Psoas muscle (tissue), 7 donors: ENCODE measurements at regions not wholly inside any gene's neighbourhood (a gene's known extent, or its start where the extent isn't known, plus 50 kb on each side); places are given as distances from the start of the nearest gene placed in this dataset.

ENCODE experiments used
- ATAC-seq, 4 donors: fragments of 200-7000 bp; cut with Tn5 transposase; one replicate each; pipeline ENCODE4 v1.9.1; 2020; ENCODE audit warnings: moderate library complexity in 3 of 4, mild to moderate bottlenecking in 2 of 4
- DNase-seq, 2 donors: peaks; one replicate each; pipeline ENCODE4 v3.0.0-alpha.2; 2020
- H3K27ac ChIP-seq: fragments of 200-600 bp; one replicate; pipeline ENCODE4 v1.8.0; 2022
- H3K27me3 ChIP-seq, 3 donors: fragments of 200-600 bp in 1 of 3; one replicate each; pipeline versions ENCODE4 v1.6.1 to v1.8.0; 2013 to 2022; ENCODE audit warnings: low read length in 2 of 3, mild to moderate bottlenecking in 2 of 3, moderate library complexity in 1 of 3; ENCODE audit not compliant: insufficient read depth in 3 of 3
- H3K36me3 ChIP-seq, 2 donors: fragments of 200-600 bp in 1 of 2; one replicate each; pipeline versions ENCODE4 v1.6.1 to v1.8.0; 2013 to 2022; ENCODE audit warnings: low read depth in 1 of 2, mild to moderate bottlenecking in 1 of 2, moderate library complexity in 1 of 2; ENCODE audit not compliant: insufficient read depth in 1 of 2
- H3K4me1 ChIP-seq: fragments of 200-600 bp; one replicate; pipeline ENCODE4 v1.8.0; 2022
- H3K4me3 ChIP-seq: fragments of 200-600 bp; one replicate; pipeline ENCODE4 v1.8.0; 2022; ENCODE audit warnings: mild to moderate bottlenecking
- H3K9me3 ChIP-seq: fragments of 200-600 bp; one replicate; pipeline ENCODE4 v1.8.0; 2022
- WGBS, 3 donors: extraction: QIAGEN DNeasy Blood & Tissue Kit; methylation state at CpG; one replicate each; pipeline versions ENCODE4 v1.1.6 to v1.1.7; 2013; 5-methylcytosine and 5-hydroxymethylcytosine counted together
- intact Hi-C, 2 donors: fragments of 100-400 bp; cut with DNase I; formaldehyde crosslinking; loops; one replicate each; pipeline versions ENCODE4 v1.11.0 to v1.14.2; 2022
- TF ChIP-seq, protein P1 (sequence below): fragments of 200-600 bp; IDR thresholded peaks from one replicate; pipeline ENCODE4 v1.8.0; 2022; ENCODE audit warnings: antibody characterized with exemption
- donor health status: healthy with polysubstance abuse.
- donor health status: DM: no; HTN: no; CAD: no; lungs with moderate emphysema.
- donor health status: Bipolar disorder and iron deficiency.
- donor health status: healthy.
- donor health status: DM: yes; HTN: yes; CAD: no.
- donor health status: DM: no; HTN: no; CAD: no.
- donor health status: DM: yes; HTN: yes; CAD: no.

- 15 to 18% (median 17%) methylated on average over 1 of the region's 1 CpG for WGBS, 3 donors
- intact Hi-C loops: no loop called here
- TF ChIP-seq, protein P1, sequence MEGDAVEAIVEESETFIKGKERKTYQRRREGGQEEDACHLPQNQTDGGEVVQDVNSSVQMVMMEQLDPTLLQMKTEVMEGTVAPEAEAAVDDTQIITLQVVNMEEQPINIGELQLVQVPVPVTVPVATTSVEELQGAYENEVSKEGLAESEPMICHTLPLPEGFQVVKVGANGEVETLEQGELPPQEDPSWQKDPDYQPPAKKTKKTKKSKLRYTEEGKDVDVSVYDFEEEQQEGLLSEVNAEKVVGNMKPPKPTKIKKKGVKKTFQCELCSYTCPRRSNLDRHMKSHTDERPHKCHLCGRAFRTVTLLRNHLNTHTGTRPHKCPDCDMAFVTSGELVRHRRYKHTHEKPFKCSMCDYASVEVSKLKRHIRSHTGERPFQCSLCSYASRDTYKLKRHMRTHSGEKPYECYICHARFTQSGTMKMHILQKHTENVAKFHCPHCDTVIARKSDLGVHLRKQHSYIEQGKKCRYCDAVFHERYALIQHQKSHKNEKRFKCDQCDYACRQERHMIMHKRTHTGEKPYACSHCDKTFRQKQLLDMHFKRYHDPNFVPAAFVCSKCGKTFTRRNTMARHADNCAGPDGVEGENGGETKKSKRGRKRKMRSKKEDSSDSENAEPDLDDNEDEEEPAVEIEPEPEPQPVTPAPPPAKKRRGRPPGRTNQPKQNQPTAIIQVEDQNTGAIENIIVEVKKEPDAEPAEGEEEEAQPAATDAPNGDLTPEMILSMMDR: no peak
- Histone ChIP-seq H3K27ac (no peak overlapping the region), H3K27me3 (no peaks in the 10 kb centered on the region), H3K4me1 (no peaks in the 10 kb centered on the region), H3K9me3 (no peaks in the 10 kb centered on the region), H3K36me3 (no peaks in the 10 kb centered on the region), H3K4me3 (no peak overlapping the region)
- ATAC-seq (no peak), DNase-seq (no peak)
Observed at GRCh38 chr4:28354880-28355656, 1494.4 kb downstream of the STIM2 start.

- H3K9me3 ChIP-seq: no peaks in the 10 kb centered on the region
- no peak overlapping the region for H3K4me3 ChIP-seq
- DNase-seq: no peak
- intact Hi-C loops: no loop called here
- no peaks in the 10 kb centered on the region for H3K27me3 ChIP-seq
- ATAC-seq: no peak
- H3K4me1 ChIP-seq: no peaks in the 10 kb centered on the region
- TF ChIP-seq, protein P1: no peak
- H3K27ac ChIP-seq: no peak overlapping the region
- no peaks in the 10 kb centered on the region for H3K36me3 ChIP-seq
- WGBS, 3 donors: 53 to 58% (median 54%) methylated on average over 4 of the region's 4 CpGs
Observed at GRCh38 chr4:28357990-28358389, 1497.3 kb downstream of the STIM2 start.

- TF ChIP-seq, protein P1: no peak
- no peak for DNase-seq
- no peak for ATAC-seq
- Histone ChIP-seq H3K4me3 (no peak overlapping the region), H3K9me3 (no peaks in the 10 kb centered on the region), H3K27ac (no peak overlapping the region), H3K36me3 (no peaks in the 10 kb centered on the region), H3K27me3 (no peaks in the 10 kb centered on the region), H3K4me1 (no peaks in the 10 kb centered on the region)
- 14 to 28% (median 20%) methylated on average over 2 of the region's 2 CpGs for WGBS, 3 donors
- intact Hi-C loops: no loop called here
Observed at GRCh38 chr4:28358606-28359005, 1498.0 kb downstream of the STIM2 start.

- no peak for DNase-seq
- Histone ChIP-seq H3K4me3 (no peak overlapping the region), H3K27ac (no peak overlapping the region), H3K27me3 (no peaks in the 10 kb centered on the region), H3K4me1 (no peaks in the 10 kb centered on the region), H3K9me3 (no peaks in the 10 kb centered on the region), H3K36me3 (no peaks in the 10 kb centered on the region)
- no peak for ATAC-seq
- WGBS, 3 donors: 35 to 43% (median 40%) methylated on average over 2 of the region's 2 CpGs
- intact Hi-C loops: no loop called here
- TF ChIP-seq, protein P1: no peak
Observed at GRCh38 chr4:28360681-28361080, 1500.0 kb downstream of the STIM2 start.

- DNase-seq (no peak), ATAC-seq (no peak)
- intact Hi-C loops: no loop called here
- H3K27ac ChIP-seq: no peak overlapping the region
- H3K36me3 ChIP-seq: no peaks in the 10 kb centered on the region
- H3K4me3 ChIP-seq: no peak overlapping the region
- no peaks in the 10 kb centered on the region for H3K9me3 ChIP-seq
- H3K27me3 ChIP-seq: no peaks in the 10 kb centered on the region
- TF ChIP-seq, protein P1: no peak
- no peaks in the 10 kb centered on the region for H3K4me1 ChIP-seq
- 69 to 73% (median 70%) methylated on average over 4 of the region's 4 CpGs for WGBS, 3 donors
Observed at GRCh38 chr4:28362169-28362568, 1501.5 kb downstream of the STIM2 start.
